Endodermal cell (in vitro differentiated cells): ENCODE measurements at regions not wholly inside any gene's neighbourhood (a gene's known extent, or its start where the extent isn't known, plus 50 kb on each side); places are given as distances from the start of the nearest gene placed in this dataset.

Experiments used
- DNase-seq: peaks from one replicate; pipeline ENCODE4 v3.0.0-alpha.2; 2017
- H3K27ac ChIP-seq: 2 replicates; pipeline ENCODE4 v1.5.1; 2013; ENCODE audit warnings: mild to moderate bottlenecking, low read depth, low read length, moderate library complexity
- H3K27me3 ChIP-seq: 2 replicates; pipeline ENCODE4 v1.6.1; 2013; ENCODE audit warnings: mild to moderate bottlenecking, low read length, moderate library complexity; ENCODE audit not compliant: insufficient read depth, control insufficient read depth, poor library complexity, severe bottlenecking
- H3K36me3 ChIP-seq: 2 replicates; pipeline ENCODE4 v1.7.0; 2013; ENCODE audit warnings: mild to moderate bottlenecking, low read length, moderate library complexity; ENCODE audit not compliant: control insufficient read depth, insufficient read depth
- H3K4me1 ChIP-seq: one replicate; pipeline ENCODE4 v1.7.0; 2013; ENCODE audit warnings: low read length; ENCODE audit not compliant: control insufficient read depth, insufficient read depth
- H3K4me3 ChIP-seq: 2 replicates; pipeline ENCODE4 v1.5.1; 2013; ENCODE audit warnings: mild to moderate bottlenecking, low read length, moderate library complexity
- H3K9ac ChIP-seq: 2 replicates; pipeline ENCODE4 v1.6.1; 2013; ENCODE audit warnings: mild to moderate bottlenecking, low read length, moderate library complexity; ENCODE audit not compliant: poor library complexity, severe bottlenecking; ENCODE audit errors: extremely low read depth
- H3K9me3 ChIP-seq: 2 replicates; pipeline ENCODE4 v1.6.1; 2013; ENCODE audit warnings: mild to moderate bottlenecking, low read length, moderate library complexity; ENCODE audit not compliant: control insufficient read depth
- H3K27ac Mint-ChIP-seq: 2 replicates; pipeline ENCODE4 v1.8.0; 2020; ENCODE audit warnings: mixed read lengths
- H3K27me3 Mint-ChIP-seq: 2 replicates; pipeline ENCODE4 v1.8.0; 2021; ENCODE audit warnings: mild to moderate bottlenecking, mixed read lengths; ENCODE audit not compliant: insufficient read depth
- H3K36me3 Mint-ChIP-seq: 2 replicates; pipeline ENCODE4 v1.8.0; 2020; ENCODE audit warnings: low read depth, mixed read lengths
- H3K4me1 Mint-ChIP-seq: 2 replicates; pipeline ENCODE4 v1.8.0; 2020; ENCODE audit warnings: mixed read lengths
- H3K4me3 Mint-ChIP-seq: 2 replicates; pipeline ENCODE4 v1.8.0; 2020; ENCODE audit warnings: mild to moderate bottlenecking, moderate library complexity, mixed read lengths
- H3K9me3 Mint-ChIP-seq: 2 replicates; pipeline ENCODE4 v1.8.0; 2020; ENCODE audit warnings: mild to moderate bottlenecking, mixed read lengths
- CTCF ChIP-seq: fragments of 200-600 bp; sonication (generic); conservative IDR thresholded peaks from 2 replicates; pipeline ENCODE4 v1.5.0; 2021; ENCODE audit warnings: antibody characterized with exemption, mild to moderate bottlenecking
- WGBS, 2 experiments: methylation state at CpG; one replicate each; pipeline versions ENCODE4 v1.1.5 to v1.1.7; 2013; ENCODE audit warnings: missing lambda C conversion rate in 2 of 2, mixed read lengths in 1 of 2; ENCODE audit not compliant: insufficient coverage in 1 of 2, insufficient read length in 1 of 2; 5-methylcytosine and 5-hydroxymethylcytosine counted together

- H3K4me1 ChIP-seq: no peaks in the 10 kb centered on the region
- no peaks in the 10 kb centered on the region for H3K9me3 ChIP-seq
- peaks cover 3% of the 10 kb centered on the region for H3K9me3 Mint-ChIP-seq
- no peaks in the 10 kb centered on the region for H3K36me3 Mint-ChIP-seq
- H3K27me3 Mint-ChIP-seq: no peaks in the 10 kb centered on the region
- no peak for TF ChIP-seq CTCF
- H3K27ac ChIP-seq: no peak overlapping the region
- no peaks in the 10 kb centered on the region for H3K36me3 ChIP-seq
- no peak overlapping the region for H3K4me3 Mint-ChIP-seq
- H3K27me3 ChIP-seq: no peaks in the 10 kb centered on the region
- no peak overlapping the region for H3K27ac Mint-ChIP-seq
- WGBS, 2 experiments: 84% methylated on average over 2 of the region's 2 CpGs; no CpG with 5 or more reads in 1 of the 2 experiments
- no peak overlapping the region for H3K4me3 ChIP-seq
- H3K4me1 Mint-ChIP-seq: no peaks in the 10 kb centered on the region
- no peak overlapping the region for H3K9ac ChIP-seq
- DNase-seq: no peak
Observed at GRCh38 chr6:74087899-74088298, 391.9 kb downstream of the CD109 start.

GRCh38 chr6:74075896-74076295, 379.9 kb downstream of the CD109 start:
- no peaks in the 10 kb centered on the region for H3K36me3 Mint-ChIP-seq
- H3K9ac ChIP-seq: no peak overlapping the region

DNA sequence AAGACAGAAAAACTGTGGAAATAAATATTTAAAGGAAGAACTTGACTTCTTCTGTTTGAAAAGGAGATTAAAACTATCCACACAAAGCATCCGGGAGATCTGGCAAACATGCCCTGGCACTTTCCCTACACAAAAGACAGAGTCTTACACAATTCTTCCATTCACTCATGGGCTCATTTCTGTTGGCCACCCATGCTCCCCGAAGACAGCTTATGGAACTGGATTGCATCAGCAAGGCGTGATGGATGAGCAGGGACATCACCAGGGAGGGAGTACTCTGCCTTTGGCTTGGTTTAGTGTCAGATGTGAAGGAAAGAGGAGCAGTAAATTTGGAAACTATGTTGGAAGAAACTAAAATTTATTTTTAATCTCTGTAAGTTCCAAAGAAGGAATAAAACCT, 379.3 kb downstream of the CD109 start:
- Mint-ChIP-seq H3K27me3 (no peaks in the 10 kb centered on the region), H3K4me1 (no peaks in the 10 kb centered on the region), H3K9me3 (peaks cover 4% of the 10 kb centered on the region), H3K27ac (no peak overlapping the region), H3K36me3 (no peaks in the 10 kb centered on the region), H3K4me3 (no peak overlapping the region)
- TF ChIP-seq CTCF: no peak
- Histone ChIP-seq H3K9ac (no peak overlapping the region), H3K27me3 (no peaks in the 10 kb centered on the region), H3K9me3 (no peaks in the 10 kb centered on the region), H3K27ac (no peak overlapping the region), H3K4me3 (no peak overlapping the region), H3K36me3 (no peaks in the 10 kb centered on the region), H3K4me1 (no peaks in the 10 kb centered on the region)
- DNase-seq: no peak
- 82 to 89% methylated on average over 2 to 3 of the region's 3 CpGs for WGBS, 2 experiments

More at GRCh38 chr6:74075896-74076295, 379.9 kb downstream of the CD109 start:
- Histone ChIP-seq H3K27ac (no peak overlapping the region), H3K9me3 (no peaks in the 10 kb centered on the region), H3K4me1 (no peaks in the 10 kb centered on the region), H3K36me3 (no peaks in the 10 kb centered on the region), H3K27me3 (no peaks in the 10 kb centered on the region), H3K4me3 (no peak overlapping the region)
- TF ChIP-seq CTCF: no peak
- Mint-ChIP-seq H3K9me3 (peaks cover 4% of the 10 kb centered on the region), H3K27me3 (no peaks in the 10 kb centered on the region), H3K27ac (no peak overlapping the region), H3K4me3 (no peak overlapping the region), H3K4me1 (no peaks in the 10 kb centered on the region)
- 93% methylated on average over 2 of the region's 2 CpGs; no CpG with 5 or more reads in 1 of the 2 experiments for WGBS, 2 experiments
- DNase-seq: no peak
